HS-27A (cell line): ENCODE measurements at regions not wholly inside any gene's neighbourhood (a gene's known extent, or its start where the extent isn't known, plus 50 kb on each side); places are given as distances from the start of the nearest gene placed in this dataset.

ENCODE experiments used
- DNase-seq: peaks from one replicate; pipeline ENCODE4 v3.0.0-alpha.2; 2012; ENCODE audit warnings: low read depth, missing footprints

DNA sequence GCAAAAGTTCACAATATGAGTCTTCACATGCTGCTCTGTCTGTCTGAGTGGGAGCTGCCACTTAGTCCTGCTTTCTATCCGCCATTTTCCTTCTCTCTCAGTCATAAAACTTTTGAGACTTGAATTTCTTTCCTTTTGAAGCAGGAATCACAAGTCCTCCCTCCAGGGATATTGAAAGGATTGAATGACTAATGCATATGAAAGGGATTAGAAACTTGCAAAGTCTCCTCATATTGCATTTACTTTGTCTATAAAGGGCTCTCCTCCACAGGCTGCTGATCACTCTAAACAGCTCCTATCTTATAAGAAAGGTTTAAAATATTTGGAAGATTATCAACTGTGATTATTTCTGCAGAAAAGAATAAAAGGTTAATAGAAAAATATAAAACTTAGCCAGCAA lies 879.1 kb downstream of the ARAP2 start:
- DNase-seq, result no peak

DNA sequence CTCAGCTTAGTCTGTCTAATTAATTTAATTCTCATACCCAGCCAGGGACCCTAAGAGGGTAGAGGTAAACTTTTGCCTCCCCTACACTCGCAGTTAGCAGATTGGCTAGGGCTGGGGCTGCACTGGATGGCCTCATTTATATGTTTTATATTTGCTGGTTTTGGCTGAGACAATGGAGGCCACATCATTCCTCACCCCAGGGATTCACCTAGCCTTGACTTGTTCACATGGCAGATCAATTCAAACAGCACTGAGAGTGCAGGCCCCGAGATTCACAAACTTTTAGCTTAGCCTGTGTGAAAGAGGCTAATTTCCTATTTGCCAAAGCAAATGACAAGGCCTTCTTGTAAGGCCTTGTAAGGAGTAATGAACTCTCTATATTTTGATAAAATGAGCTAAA lies 844.4 kb downstream of the ARAP2 start:
- no peak for DNase-seq

GRCh38 chr4:35423104-35423503 lies 821.2 kb downstream of the ARAP2 start:
- DNase-seq, result no peak

GRCh38 chr4:35447474-35447873 lies 796.8 kb downstream of the ARAP2 start:
- DNase-seq, result no peak

DNA sequence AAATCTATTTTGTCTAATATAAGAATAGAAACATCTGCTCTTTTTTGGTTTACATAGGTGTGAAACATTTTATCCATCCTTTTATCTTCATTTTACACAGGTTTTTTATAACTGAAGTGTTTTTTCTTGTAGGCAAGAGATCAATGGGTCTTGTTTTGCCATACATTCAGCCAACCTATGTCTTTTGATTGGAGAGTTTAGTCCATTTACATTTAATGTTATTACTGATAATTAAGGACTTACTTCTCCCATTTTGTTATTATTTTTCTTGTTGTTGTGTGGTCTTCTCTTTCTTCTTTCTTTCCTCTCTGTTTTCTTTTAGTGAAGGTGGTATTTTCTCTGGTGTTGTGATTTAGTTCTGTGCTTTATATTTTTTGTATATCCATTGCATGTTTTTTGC lies 785.3 kb downstream of the ARAP2 start:
- DNase-seq, result no peak

DNA sequence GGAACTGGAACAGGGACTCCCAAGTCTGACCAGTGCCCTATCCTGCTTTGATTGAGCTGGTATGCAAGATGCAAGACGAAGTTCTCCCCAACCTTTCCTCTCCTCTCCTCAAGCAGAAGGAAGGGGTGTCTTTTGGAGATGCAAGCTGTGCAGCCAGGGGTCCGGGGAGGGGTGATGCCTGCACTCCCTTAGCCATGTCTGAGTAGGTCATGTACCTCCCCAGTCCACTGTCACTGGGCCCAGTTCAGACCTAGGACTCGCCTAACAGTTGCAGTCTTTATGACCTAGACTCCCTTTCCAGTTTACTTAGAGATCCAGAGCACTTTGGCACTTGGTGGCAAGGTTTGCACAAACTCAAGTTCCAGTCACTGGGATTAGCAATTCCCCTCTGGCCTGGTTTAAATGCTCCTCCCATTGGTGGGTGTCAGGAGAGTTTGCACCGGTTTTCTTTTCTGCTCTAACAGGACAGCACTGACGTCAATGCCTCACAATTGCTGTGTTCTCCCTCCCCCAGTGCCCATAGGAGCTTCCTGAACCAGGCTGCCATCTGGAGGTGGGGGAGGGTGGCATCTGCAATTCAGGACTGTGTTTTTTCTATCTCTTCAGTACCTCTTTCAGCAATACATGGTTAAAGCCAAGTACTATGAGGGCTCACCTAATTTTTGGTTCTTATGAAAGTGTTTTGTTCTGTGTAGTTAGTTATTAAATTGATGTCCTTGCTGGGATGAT lies 782.2 kb downstream of the ARAP2 start:
- DNase-seq, result no peak

GRCh38 chr4:35463251-35463952 lies 780.9 kb downstream of the ARAP2 start:
- no peak for DNase-seq

- DNase-seq, result no peak
These were observed 779.3 kb downstream of the ARAP2 start for GRCh38 chr4:35464964-35465528.

DNA sequence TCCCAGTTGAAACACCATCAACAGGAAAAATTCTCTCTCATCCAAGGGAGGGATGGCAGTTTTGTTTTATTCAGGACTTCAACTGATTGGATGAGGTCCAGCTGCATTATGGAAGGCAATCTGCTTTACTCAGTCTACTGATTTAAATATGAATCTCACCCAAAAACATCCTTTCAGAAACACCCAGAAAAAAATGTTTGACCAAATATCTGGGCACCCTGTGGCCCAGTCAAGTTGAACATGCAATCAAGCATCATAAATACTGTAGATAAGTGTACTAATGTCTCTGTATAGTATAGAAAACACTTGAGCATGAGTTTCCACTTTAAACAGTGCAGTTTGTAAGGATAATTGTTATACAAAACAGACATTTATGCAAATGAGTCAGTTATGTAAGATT lies 753.2 kb downstream of the ARAP2 start:
- DNase-seq, result no peak

GRCh38 chr4:35493977-35494376 lies 750.3 kb downstream of the ARAP2 start:
- no peak for DNase-seq

GRCh38 chr4:35494955-35495354 lies 749.4 kb downstream of the ARAP2 start:
- DNase-seq, result no peak

- no peak for DNase-seq
These were observed 743.5 kb downstream of the ARAP2 start for GRCh38 chr4:35500812-35501211.

GRCh38 chr4:35503435-35503834 lies 740.9 kb downstream of the ARAP2 start:
- DNase-seq, result no peak

DNA sequence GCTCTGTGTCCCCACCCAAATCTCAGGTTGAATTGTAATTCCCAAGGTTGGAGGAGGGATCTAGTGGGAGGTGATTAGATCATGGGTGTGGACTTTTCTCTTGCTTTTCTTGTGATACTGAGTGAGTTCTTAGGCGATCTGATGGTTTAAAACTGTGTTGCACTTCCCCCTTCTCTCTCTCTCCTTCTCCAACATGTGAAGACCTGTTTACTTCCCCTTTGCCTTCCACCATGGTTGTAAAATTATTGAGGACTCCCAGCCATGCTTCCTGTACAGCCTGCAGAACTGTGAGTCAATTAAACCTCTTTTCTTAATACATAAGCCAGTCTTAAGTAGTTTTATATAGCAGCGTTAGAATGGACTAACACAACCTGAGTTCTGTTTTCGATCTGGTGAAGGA lies 738.2 kb downstream of the ARAP2 start:
- DNase-seq, result no peak

DNA sequence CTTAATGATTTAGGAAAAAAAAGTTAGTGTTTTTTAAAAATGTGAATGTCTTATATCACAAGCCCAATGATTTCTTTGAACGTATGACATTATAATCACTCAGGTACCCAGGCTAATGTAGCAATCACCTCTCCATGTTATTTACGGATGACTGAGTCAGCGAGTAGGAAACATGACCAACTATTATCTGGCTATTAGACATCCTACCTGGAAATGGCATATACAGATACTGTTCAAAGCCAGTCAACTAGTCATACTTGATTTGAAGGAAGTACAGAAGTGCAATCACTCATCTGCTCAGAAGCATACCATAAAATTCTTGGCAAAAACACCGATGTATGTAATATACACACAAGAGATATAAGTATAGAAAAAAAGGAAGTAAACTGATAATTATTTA lies 732.5 kb downstream of the ARAP2 start:
- DNase-seq, result no peak

GRCh38 chr4:35516102-35516501 lies 728.2 kb downstream of the ARAP2 start:
- DNase-seq, result no peak

GRCh38 chr4:35520059-35520458 lies 724.3 kb downstream of the ARAP2 start:
- no peak for DNase-seq

DNA sequence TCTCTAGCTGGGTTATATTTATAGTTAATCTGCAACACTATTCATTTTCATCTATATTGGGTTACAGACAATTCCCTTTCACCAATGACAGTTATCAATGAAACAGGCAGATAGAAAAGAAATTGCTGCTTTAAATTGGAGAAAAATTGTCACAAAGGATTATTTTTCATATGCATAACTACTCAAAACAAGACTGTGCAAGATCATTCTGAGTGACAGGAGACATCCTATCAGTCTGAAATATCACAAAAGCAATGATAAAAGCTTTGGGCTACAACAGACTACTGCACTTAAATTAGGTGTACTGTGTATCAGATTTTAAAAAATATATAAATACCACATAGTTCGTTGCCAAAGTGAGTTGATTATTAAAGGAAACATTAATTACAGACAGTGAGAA lies 722.6 kb downstream of the ARAP2 start:
- no peak for DNase-seq

DNA sequence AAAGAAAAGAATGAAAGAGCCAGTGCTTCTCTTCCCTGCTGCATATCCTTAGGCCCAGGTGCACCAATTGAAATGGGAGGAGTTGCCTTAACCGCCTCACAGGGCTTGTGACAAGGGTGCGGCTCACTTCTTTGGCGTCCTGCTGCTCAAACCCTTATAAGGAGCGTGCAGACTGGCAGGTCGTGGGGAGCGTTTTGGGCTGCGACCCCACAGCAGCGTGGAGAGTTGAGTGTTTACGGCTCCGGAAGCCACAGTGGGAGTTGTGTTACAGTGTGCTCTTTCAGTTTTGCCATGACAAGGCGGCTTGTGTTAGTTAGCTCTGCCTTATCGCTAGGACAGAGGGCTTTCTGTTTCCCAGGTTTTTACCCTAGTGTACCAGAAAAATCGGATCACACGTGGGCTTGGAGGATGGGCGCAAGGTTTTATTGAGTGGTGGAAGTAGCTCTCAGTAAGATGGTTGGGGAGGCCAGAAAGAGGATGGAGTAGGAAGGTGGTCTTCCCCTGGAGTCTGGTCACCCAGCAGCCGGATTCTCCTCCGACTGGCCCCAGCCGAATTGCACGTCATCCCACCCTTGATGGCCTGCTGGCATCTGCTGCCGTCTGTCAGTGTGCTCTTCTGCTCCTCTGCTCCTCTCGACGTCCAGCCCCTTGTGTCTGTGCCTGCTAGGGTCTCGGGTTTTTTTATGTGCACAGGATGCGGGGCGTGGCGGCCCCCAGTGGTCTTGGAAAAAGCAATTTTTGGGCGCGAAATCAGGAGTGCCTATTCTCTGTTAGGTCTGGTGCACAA lies 718.9 kb downstream of the ARAP2 start:
- no peak for DNase-seq

GRCh38 chr4:35526456-35526855 lies 717.9 kb downstream of the ARAP2 start:
- no peak for DNase-seq

DNA sequence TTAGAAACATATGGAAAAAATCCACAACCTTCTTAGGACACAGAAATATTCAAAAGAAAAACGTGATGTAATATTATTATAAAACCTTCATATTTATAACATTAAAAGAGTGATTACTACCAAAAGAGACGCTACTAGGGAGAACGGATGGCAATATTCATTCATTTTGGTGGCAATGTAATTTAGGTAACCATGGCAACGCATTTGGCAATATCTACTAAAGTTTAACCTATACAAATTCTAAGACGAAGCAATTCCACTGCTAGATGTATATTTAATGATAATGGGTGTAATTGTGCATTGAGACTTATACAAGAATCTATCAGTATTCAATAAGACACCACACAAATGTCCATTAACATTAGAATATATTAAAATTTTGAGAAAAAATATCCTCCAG lies 709.4 kb downstream of the ARAP2 start:
- no peak for DNase-seq

GRCh38 chr4:35538807-35539206 lies 705.5 kb downstream of the ARAP2 start:
- DNase-seq, result no peak
